Fibroblast of lung (primary cell): ENCODE measurements at regions not wholly inside any gene's neighbourhood (a gene's known extent, or its start where the extent isn't known, plus 50 kb on each side); places are given as distances from the start of the nearest gene placed in this dataset.

Experiments used
- DNase-seq, 2 donors: peaks; one replicate each; pipeline versions ENCODE4 v3.0.0 to v3.0.0-alpha.2; 2010; ENCODE audit warnings: low read depth in 2 of 2
- H2AFZ ChIP-seq: 2 replicates; pipeline ENCODE4 v1.5.1; 2012; ENCODE audit warnings: low read length, control low read depth, inconsistent platforms
- H3K27ac ChIP-seq: 2 replicates; pipeline ENCODE4 v1.5.1; 2011; ENCODE audit warnings: low read length, control low read depth; ENCODE audit not compliant: insufficient read depth
- H3K27me3 ChIP-seq: 2 replicates; pipeline ENCODE4 v1.5.1; 2011; ENCODE audit warnings: mild to moderate bottlenecking, low read length; ENCODE audit not compliant: control insufficient read depth, insufficient read depth
- H3K36me3 ChIP-seq: 2 replicates; pipeline ENCODE4 v1.5.1; 2011; ENCODE audit warnings: low read length; ENCODE audit not compliant: control insufficient read depth, insufficient read depth
- H3K4me1 ChIP-seq: 2 replicates; pipeline ENCODE4 v1.5.1; 2011; ENCODE audit warnings: low read length; ENCODE audit not compliant: control insufficient read depth, insufficient read depth; ENCODE audit errors: extremely low read depth
- H3K4me2 ChIP-seq: 2 replicates; pipeline ENCODE4 v1.5.1; 2011; ENCODE audit warnings: low read length, control low read depth; ENCODE audit not compliant: insufficient read depth; ENCODE audit errors: extremely low read depth
- H3K4me3 ChIP-seq, 4 experiments: fragments of 200-600 bp in 1 of 4; sonication (generic) in 1 of 4; replicated peaks in 1 of 4; 2 replicates each; pipeline ENCODE4 v1.5.1; 2011 to 2016; ENCODE audit warnings: low read length in 4 of 4, low read depth in 3 of 4, mild to moderate bottlenecking in 3 of 4, control low read depth in 2 of 4, inconsistent platforms in 1 of 4, mixed read lengths in 1 of 4; ENCODE audit not compliant: insufficient read depth in 1 of 4; ENCODE audit errors: control extremely low read depth in 1 of 4
- H3K79me2 ChIP-seq: 2 replicates; pipeline ENCODE4 v1.5.1; 2012; ENCODE audit warnings: mild to moderate bottlenecking, low read length, inconsistent platforms; ENCODE audit not compliant: control insufficient read depth, insufficient read depth
- H3K9ac ChIP-seq: 2 replicates; pipeline ENCODE4 v1.5.1; 2011; ENCODE audit warnings: mild to moderate bottlenecking, low read length, control low read depth; ENCODE audit not compliant: insufficient read depth
- H3K9me3 ChIP-seq: 2 replicates; pipeline ENCODE4 v1.5.1; 2012; ENCODE audit warnings: low read depth, low read length; ENCODE audit not compliant: control insufficient read depth, insufficient read depth
- H4K20me1 ChIP-seq: 2 replicates; pipeline ENCODE4 v1.5.1; 2011; ENCODE audit warnings: low read length; ENCODE audit not compliant: control insufficient read depth, insufficient read depth; ENCODE audit errors: extremely low read depth
- CTCF ChIP-seq, 2 donors: IDR thresholded peaks in 1 of 2; conservative IDR thresholded peaks in 1 of 2; 1 replicate in 1 of 2; 2 replicates in 1 of 2; pipeline ENCODE4 v1.5.1; 2011 to 2012; ENCODE audit warnings: low read length in 2 of 2, control low read depth in 1 of 2, inconsistent platforms in 1 of 2, low read depth in 1 of 2, mild to moderate bottlenecking in 1 of 2
- EZH2 ChIP-seq: IDR thresholded peaks from 2 replicates; pipeline ENCODE4 v1.5.1; 2012; ENCODE audit warnings: low read length, control low read depth, mild to moderate bottlenecking; ENCODE audit errors: missing control alignments

GRCh38 chr5:148880197-148880596 lies 53.8 kb downstream of the ADRB2 start:
- Histone ChIP-seq H4K20me1 (no peaks in the 10 kb centered on the region), H3K79me2 (no peaks in the 10 kb centered on the region), H3K36me3 (no peaks in the 10 kb centered on the region), H3K4me3 (no peak overlapping the region), H3K4me2 (no peak overlapping the region), H3K9ac (no peak overlapping the region), H3K27ac (no peak overlapping the region), H3K4me1 (no peaks in the 10 kb centered on the region), H3K27me3 (no peaks in the 10 kb centered on the region), H3K9me3 (no peaks in the 10 kb centered on the region), H2AFZ (no peak overlapping the region)
- TF ChIP-seq CTCF (conservative IDR thresholded peaks at IDR 0.05 in 1 of 2, IDR thresholded peaks at IDR 0.05 in 1 of 2; ENCODE audit: low read depth in 1 of 2, low read length in 2 of 2): no peak
- TF ChIP-seq EZH2: no peak
- DNase-seq: no peak

- Histone ChIP-seq H3K79me2 (no peaks in the 10 kb centered on the region), H3K9me3 (no peaks in the 10 kb centered on the region), H3K27me3 (no peaks in the 10 kb centered on the region), H2AFZ (no peak overlapping the region), H3K36me3 (no peaks in the 10 kb centered on the region), H3K27ac (no peak overlapping the region), H3K9ac (no peak overlapping the region), H3K4me1 (no peaks in the 10 kb centered on the region), H3K4me3 (no peak overlapping the region), H4K20me1 (no peaks in the 10 kb centered on the region), H3K4me2 (no peak overlapping the region)
- DNase-seq: no peak
- TF ChIP-seq CTCF (conservative IDR thresholded peaks at IDR 0.05 in 1 of 2, IDR thresholded peaks at IDR 0.05 in 1 of 2; ENCODE audit: low read depth in 1 of 2, low read length in 2 of 2): no peak
- TF ChIP-seq EZH2: no peak
Observed at GRCh38 chr5:148880696-148881095, 54.3 kb downstream of the ADRB2 start.

GRCh38 chr5:148882332-148882731 lies 55.9 kb downstream of the ADRB2 start:
- H3K27ac ChIP-seq: no peak overlapping the region
- no peak overlapping the region for H3K4me2 ChIP-seq

More at GRCh38 chr5:148882332-148882731, 55.9 kb downstream of the ADRB2 start:
- DNase-seq: no peak
- no peak overlapping the region for H3K9ac ChIP-seq
- H4K20me1 ChIP-seq: no peaks in the 10 kb centered on the region
- H3K4me1 ChIP-seq: no peaks in the 10 kb centered on the region
- H3K9me3 ChIP-seq: no peaks in the 10 kb centered on the region
- H2AFZ ChIP-seq: no peak overlapping the region
- TF ChIP-seq CTCF (conservative IDR thresholded peaks at IDR 0.05 in 1 of 2, IDR thresholded peaks at IDR 0.05 in 1 of 2; ENCODE audit: low read depth in 1 of 2, low read length in 2 of 2): no peak
- no peak for TF ChIP-seq EZH2
- no peak overlapping the region for H3K4me3 ChIP-seq
- H3K36me3 ChIP-seq: no peaks in the 10 kb centered on the region
- no peaks in the 10 kb centered on the region for H3K79me2 ChIP-seq
- H3K27me3 ChIP-seq: no peaks in the 10 kb centered on the region
